Dedifferentiated amniotic fluid mesenchymal stem cell (primary cell): ENCODE measurements at regions not wholly inside any gene's neighbourhood (a gene's known extent, or its start where the extent isn't known, plus 50 kb on each side); places are given as distances from the start of the nearest gene placed in this dataset.
"Not testable (repeated sequence)": the region's sequence is repeated elsewhere in the genome, so short reads cannot be mapped to it uniquely, and the experiment has no call there.

Experiments used
- DNase-seq: peaks from one replicate; pipeline ENCODE4 v3.0.0-alpha.2; 2016; ENCODE audit errors: extremely low spot score

DNA sequence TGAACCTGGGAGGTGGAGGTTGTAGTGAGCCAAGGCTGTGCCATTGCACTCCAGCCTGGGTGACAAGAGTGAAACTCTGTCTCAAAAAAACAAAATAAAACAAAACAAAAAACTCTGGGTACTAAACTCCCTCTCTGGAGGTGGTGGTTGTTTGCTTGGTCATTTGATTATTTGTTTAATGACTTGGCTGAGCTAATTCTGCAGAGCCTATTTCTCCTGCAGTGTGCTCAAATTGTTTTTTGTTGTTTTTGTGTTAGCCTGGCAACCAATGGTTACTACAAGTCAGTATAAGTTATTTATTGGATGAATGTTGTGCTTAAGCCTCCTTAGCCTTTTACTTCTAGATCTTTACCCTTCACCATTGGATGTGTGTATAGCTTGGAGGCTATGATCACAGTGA is 387.5 kb downstream of the ADCYAP1 start:
- no peak for DNase-seq

DNA sequence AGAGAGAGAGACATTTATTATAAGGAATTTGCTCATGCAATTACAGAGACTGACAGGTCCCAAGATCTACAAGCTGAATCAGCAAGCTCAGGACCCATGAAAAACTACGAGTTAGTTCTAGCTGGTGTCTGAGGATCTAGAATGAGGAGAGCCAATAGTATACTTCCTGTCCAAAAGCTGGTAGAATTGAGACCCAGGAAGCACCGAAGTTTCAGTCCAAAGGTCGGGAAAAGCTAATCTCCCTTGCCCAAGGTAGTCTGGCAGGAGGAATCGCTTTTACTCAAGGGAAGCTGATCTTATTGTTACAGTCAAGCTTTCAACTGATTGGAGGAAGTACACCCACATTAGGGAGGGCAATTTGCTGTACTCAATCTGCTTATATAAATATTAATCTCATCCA is 389.6 kb downstream of the ADCYAP1 start:
- no peak for DNase-seq

- no peak for DNase-seq
Measured at GRCh38 chr18:1296237-1296636, 391.6 kb downstream of the ADCYAP1 start.

- no peak for DNase-seq
Measured at GRCh38 chr18:1302861-1303260, 398.2 kb downstream of the ADCYAP1 start.

DNA sequence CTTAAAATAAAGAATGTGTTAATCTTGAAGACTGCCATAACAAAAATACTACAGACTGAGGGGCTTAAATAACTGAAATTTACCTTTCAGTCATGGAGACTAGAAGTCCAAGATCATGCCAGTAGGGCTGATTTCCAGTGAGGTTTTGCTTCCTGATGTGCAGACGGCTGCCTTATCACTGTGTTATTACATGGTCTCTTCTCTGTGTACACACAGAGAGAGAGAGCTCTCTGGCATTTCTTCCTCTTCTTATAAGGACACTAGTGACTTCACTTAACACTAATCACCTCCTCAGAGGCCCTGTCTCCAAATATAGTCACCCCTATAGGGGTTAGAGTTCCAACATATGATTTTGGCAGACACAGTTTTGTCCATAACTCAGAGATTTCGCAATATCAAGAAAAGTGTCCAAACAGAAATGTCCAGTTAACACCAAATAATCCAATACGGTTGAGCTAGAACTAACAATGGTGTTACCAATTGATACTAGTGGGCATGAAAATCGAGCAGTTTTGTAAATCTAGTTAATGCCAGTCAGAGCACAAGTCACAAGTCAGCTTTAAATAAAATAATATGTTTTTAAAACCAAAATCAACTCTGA is 399.8 kb downstream of the ADCYAP1 start:
- DNase-seq = no peak

DNA sequence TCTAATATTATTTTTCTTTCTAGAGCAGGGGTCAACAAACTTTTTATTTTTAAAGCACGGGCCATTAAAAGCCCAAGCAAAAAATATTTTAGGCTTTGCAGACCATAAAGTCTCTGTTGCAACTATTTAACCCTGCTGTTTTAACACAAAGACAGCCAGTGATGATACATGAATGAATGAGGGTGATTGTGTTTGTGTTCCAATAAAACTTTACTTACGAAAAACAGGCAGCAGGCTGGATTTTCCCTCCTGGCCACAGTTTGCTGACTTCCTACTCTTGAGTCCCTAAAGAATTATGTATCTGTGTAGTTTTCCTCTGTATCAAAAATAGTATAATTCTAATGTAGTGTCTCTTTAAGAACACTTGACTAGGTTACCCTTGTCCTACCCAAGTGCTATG is 402.0 kb downstream of the ADCYAP1 start:
- no peak for DNase-seq

DNA sequence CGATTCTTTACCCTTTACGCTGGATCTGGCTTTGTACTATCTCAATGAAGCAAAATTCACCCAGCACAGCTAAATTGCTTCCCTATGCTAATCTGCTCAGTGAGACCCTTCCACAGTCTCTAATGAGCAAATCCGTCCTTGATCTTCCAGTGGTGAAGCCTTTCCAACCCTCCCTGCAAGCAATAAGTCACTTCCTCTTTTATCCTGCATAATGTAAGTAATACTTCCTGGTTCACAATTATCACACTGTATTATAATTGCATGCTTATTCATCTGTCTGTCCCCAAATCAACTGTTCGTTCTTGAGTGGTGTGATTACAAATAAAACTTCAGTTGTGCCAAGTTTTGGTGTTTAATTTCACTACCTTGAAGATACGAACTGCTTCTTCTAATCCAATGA is 404.0 kb downstream of the ADCYAP1 start:
- no peak for DNase-seq

- DNase-seq = no peak
Measured at GRCh38 chr18:1311376-1311775, 406.7 kb downstream of the ADCYAP1 start.

- DNase-seq = not testable (repeated sequence)
Measured at GRCh38 chr18:1335345-1335744, 430.7 kb downstream of the ADCYAP1 start.

GRCh38 chr18:1350931-1351450 is 446.3 kb downstream of the ADCYAP1 start:
- no peak for DNase-seq

DNA sequence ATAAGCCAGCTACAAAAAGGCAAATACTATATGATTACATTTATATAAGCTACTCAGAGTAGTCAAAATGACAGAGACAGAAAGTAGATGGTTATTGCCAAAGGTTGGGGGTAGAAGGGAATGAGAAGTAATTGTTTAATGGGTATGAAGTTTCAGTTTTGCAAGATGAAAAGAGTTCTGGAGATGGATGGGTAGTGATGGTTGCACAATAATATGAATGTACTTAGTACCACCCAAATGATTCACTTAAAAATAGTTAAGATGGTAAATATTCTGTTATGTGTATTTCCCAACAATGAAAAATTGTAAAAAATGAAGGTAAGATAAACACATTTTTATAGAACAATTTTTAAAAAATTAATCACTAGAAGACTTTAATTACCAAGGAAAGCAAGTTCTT is 448.4 kb downstream of the ADCYAP1 start:
- no peak for DNase-seq

- no peak for DNase-seq
Measured at GRCh38 chr18:1357724-1358123, 453.1 kb downstream of the ADCYAP1 start.

DNA sequence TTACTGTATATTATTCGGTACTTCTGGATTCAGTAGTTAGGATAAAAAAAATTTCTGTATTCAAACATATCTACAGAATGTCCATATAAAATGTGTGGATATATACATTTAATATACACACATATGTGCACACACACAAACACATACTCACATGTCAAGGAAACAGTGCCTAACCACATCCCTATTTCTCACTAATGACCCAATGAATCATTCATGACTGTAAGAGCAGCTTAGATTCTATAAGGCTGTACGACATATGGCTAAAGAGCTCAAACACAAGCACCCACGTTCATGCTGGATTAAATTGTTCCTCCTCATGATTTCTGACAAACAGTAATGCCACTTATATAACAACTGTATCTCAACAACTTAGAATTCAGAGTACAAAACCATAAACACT is 457.3 kb downstream of the ADCYAP1 start:
- no peak for DNase-seq

DNA sequence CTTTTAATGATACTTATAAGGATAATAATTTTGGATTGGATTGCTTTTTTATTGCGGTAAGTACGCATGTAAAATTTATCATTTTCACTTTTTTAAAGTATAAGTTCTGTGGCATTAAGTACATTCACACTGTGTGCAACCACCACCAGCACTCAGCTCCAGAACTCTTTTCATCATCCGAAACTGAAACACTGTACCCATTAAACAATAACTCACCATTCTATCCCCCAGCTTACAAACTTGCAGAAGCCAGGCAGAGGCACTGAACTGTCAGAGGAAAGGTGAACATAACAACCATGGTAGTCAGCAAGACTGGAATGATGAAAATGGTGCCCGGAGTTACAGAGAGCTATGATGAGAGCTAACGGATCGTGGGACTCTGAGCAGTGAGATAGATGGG is 465.9 kb downstream of the ADCYAP1 start:
- no peak for DNase-seq

DNA sequence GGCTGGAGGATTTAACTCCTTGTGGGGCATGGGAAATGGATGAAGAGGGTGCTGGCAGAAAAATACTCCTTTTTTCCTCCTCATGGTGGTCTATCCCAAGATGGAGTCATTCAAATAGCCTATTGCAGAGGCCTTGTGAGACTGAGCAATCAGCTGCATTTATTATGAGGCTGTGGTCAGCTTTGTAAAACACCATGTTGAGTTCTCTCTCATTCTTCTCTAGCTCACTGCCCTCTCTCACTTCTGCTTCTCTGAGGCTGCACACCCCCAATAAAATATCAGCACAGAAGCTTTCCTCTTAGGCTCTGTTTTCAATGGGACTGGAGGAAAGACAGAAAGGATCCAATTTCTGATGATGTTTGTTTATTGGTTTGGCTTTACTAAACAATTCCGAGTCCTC is 467.1 kb downstream of the ADCYAP1 start:
- no peak for DNase-seq

GRCh38 chr18:1383465-1383864 is 478.8 kb downstream of the ADCYAP1 start:
- no peak for DNase-seq

- not testable (repeated sequence) for DNase-seq
Measured at GRCh38 chr18:1388468-1388867, 483.8 kb downstream of the ADCYAP1 start.

DNA sequence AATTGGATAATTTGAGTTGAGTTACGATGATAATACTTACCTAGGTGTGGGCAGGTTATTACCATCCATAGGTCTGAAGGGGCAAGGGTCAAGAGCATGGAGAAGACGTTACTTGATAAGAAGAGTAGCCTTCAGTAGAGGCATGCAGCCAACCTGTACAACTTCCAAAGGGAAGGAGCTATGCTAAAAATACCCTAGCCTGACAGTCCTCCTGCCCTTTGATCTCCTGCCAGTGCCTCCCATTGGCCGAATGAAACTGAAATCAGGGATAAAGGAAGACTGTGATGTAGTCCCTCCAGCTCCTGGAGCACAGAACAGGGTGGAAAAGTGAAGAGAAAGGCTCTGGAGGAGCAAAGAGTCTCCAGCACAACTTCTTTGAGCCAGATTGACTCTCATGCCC is 487.4 kb downstream of the ADCYAP1 start:
- no peak for DNase-seq

DNA sequence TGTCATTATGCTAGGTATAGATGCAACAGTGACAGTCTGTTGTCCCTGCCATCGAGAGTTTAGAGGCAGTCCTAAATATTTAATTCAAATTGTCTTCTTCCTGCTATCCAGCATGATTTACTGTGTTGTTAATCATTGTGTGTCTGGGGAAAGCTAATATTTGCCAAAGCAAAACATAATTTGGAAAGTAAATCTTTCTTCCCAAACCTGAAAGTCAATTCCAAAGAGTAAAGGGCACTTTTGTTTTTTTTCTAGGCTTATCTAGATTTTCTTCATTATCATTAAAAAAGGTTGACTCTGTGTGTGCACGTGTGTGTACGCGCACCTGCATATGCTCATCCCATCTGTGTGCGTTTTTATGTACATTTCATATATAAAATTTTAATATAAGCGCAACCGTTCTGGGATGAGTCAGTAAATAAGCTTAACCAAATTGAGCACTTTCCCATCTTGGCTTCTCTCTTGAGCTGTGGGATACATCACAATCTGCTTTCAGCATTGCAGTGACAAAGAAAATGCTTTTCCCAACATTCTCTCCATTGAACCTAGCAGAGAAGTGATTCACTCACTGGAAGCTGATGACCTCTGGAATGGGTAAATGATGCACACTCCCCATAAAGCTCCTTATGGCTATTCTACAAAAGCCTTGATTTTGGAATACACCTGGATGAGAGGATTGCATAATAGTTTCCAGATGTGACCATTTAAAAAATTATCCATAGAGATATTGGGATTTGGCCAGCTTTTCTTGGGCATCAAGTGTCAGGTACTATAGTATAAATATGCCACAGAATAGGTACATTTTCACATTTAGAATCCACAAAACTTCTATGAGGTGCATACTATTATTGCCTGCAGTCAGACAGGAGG is 488.4 kb downstream of the ADCYAP1 start:
- no peak for DNase-seq

DNA sequence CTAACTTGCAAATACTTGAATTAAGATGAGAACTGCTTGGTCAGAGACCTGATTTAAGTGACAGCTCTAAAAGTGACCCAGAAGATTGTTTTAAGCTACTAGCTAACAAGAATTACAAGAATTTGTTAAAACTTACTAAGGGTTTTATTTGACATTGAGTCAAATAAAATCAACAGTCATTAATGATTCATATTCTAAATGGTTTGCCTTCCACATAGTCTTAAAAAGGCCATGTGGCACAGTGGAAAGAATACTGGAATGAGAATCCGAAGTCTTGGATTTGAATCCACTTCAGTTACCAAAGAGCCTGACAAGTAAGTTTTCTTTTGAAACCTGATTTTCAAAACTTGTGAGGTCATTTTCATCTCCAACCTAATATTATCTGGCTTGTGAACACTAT is 489.3 kb downstream of the ADCYAP1 start:
- no peak for DNase-seq

- no peak for DNase-seq
Measured at GRCh38 chr18:1394426-1394825, 489.8 kb downstream of the ADCYAP1 start.

GRCh38 chr18:1394966-1395365 is 490.3 kb downstream of the ADCYAP1 start:
- no peak for DNase-seq

DNA sequence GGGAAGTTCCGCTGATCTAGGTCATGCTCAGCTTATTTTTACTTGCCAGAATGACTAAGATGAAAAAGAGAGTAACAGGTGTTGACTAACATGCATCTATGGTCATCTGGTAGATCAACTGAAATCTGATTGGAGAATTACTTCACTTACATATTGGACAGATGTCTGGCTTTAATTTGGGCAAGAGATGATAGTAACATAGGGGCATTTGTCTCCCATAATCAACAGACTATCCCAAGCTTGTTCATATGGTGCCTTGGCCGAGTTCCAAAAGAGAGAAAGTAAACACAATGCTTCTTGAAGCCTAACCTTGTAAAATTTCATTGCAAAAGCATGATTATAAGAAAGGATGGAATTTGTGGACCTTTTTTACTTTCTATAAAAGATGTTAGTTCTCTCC is 503.7 kb downstream of the ADCYAP1 start:
- no peak for DNase-seq
